ENCODE measurements at regions not wholly inside any gene's neighbourhood (a gene's known extent, or its start where the extent isn't known, plus 50 kb on each side); places are given as distances from the start of the nearest gene placed in this dataset.

DNA sequence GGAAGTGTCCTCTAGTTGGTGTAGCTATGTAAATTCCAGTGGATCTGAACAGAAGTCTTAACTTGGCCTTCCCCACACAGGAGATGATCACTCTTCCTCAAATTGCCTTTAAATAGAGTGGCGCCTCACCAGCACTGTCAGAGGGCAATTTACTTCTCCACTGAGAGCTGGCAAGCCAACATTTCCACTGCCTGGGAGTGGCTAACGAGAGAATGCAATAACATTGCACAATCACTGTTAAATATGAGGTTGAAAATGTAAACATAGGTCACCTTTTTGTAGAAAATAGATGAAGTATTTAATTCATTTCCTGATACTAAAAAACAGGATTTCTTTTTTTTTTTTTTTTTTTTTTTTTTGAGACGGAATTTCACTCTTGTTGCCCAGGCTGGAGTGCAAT, 55.4 kb upstream of the UBL3 start:
- Histone ChIP-seq H3K4me3 (replicated peaks in 1 of 4; ENCODE audit: control extremely low read depth in 1 of 4, insufficient read depth in 1 of 4, low read depth in 3 of 4, low read length in 4 of 4) (no peak overlapping the region), H3K4me1 (ENCODE audit: control insufficient read depth, extremely low read depth, insufficient read depth, low read length) (peaks cover 6% of the 10 kb centered on the region), H3K9ac (ENCODE audit: insufficient read depth, low read length) (no peak overlapping the region), H2AFZ (ENCODE audit: low read length) (no peak overlapping the region), H3K36me3 (ENCODE audit: control insufficient read depth, insufficient read depth, low read length) (no peaks in the 10 kb centered on the region), H3K79me2 (ENCODE audit: control insufficient read depth, insufficient read depth, low read length) (no peaks in the 10 kb centered on the region), H3K9me3 (ENCODE audit: control insufficient read depth, insufficient read depth, low read depth, low read length) (no peaks in the 10 kb centered on the region), H3K27ac (ENCODE audit: insufficient read depth, low read length) (no peak overlapping the region), H3K27me3 (ENCODE audit: control insufficient read depth, insufficient read depth, low read length) (no peaks in the 10 kb centered on the region), H3K4me2 (ENCODE audit: extremely low read depth, insufficient read depth, low read length) (no peak overlapping the region), H4K20me1 (ENCODE audit: control insufficient read depth, extremely low read depth, insufficient read depth, low read length) (no peaks in the 10 kb centered on the region)
- no peak for TF ChIP-seq EZH2 (IDR thresholded peaks at IDR 0.05; ENCODE audit: low read length, missing control alignments)
- TF ChIP-seq, protein P1, sequence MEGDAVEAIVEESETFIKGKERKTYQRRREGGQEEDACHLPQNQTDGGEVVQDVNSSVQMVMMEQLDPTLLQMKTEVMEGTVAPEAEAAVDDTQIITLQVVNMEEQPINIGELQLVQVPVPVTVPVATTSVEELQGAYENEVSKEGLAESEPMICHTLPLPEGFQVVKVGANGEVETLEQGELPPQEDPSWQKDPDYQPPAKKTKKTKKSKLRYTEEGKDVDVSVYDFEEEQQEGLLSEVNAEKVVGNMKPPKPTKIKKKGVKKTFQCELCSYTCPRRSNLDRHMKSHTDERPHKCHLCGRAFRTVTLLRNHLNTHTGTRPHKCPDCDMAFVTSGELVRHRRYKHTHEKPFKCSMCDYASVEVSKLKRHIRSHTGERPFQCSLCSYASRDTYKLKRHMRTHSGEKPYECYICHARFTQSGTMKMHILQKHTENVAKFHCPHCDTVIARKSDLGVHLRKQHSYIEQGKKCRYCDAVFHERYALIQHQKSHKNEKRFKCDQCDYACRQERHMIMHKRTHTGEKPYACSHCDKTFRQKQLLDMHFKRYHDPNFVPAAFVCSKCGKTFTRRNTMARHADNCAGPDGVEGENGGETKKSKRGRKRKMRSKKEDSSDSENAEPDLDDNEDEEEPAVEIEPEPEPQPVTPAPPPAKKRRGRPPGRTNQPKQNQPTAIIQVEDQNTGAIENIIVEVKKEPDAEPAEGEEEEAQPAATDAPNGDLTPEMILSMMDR (conservative IDR thresholded peaks at IDR 0.05 in 1 of 2, IDR thresholded peaks at IDR 0.05 in 1 of 2; ENCODE audit: low read depth in 1 of 2, low read length in 2 of 2): no peak
- DNase-seq (ENCODE audit: low read depth in 2 of 2): peak; percentile 55 to 68

DNA sequence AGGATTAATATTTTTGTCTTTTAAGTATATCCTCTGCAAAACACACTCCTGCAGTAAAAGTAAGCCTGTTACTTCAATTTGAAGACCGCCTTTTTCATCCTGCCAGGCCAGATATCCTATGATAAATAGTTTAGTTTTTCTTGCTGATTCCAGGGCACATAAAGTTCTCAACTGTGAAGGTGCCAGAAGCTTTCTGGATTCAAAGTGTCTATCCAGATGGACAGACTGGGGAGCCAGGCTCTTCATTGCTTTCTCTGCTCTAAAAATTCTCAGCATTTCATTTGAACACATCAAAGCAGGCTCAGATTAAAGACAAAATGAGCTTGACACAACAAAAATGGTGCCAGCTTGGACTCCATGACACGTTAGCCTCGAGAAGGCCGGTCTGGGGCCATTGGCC, 53.6 kb upstream of the UBL3 start:
- no peak overlapping the region for H2AFZ ChIP-seq (ENCODE audit: low read length)
- no peak for DNase-seq (ENCODE audit: low read depth in 2 of 2)
- H3K9me3 ChIP-seq (ENCODE audit: control insufficient read depth, insufficient read depth, low read depth, low read length): no peaks in the 10 kb centered on the region
- H3K79me2 ChIP-seq (ENCODE audit: control insufficient read depth, insufficient read depth, low read length): no peaks in the 10 kb centered on the region
- TF ChIP-seq EZH2 (IDR thresholded peaks at IDR 0.05; ENCODE audit: low read length, missing control alignments): no peak
- TF ChIP-seq, protein P1 (conservative IDR thresholded peaks at IDR 0.05 in 1 of 2, IDR thresholded peaks at IDR 0.05 in 1 of 2; ENCODE audit: low read depth in 1 of 2, low read length in 2 of 2): no peak
- peaks cover 3% of the 10 kb centered on the region for H3K4me1 ChIP-seq (ENCODE audit: control insufficient read depth, extremely low read depth, insufficient read depth, low read length)
- no peaks in the 10 kb centered on the region for H3K36me3 ChIP-seq (ENCODE audit: control insufficient read depth, insufficient read depth, low read length)
- no peak overlapping the region for H3K9ac ChIP-seq (ENCODE audit: insufficient read depth, low read length)
- H3K4me2 ChIP-seq (ENCODE audit: extremely low read depth, insufficient read depth, low read length): no peak overlapping the region
- no peak overlapping the region for H3K4me3 ChIP-seq (replicated peaks in 1 of 4; ENCODE audit: control extremely low read depth in 1 of 4, insufficient read depth in 1 of 4, low read depth in 3 of 4, low read length in 4 of 4)
- no peaks in the 10 kb centered on the region for H3K27me3 ChIP-seq (ENCODE audit: control insufficient read depth, insufficient read depth, low read length)
- no peaks in the 10 kb centered on the region for H4K20me1 ChIP-seq (ENCODE audit: control insufficient read depth, extremely low read depth, insufficient read depth, low read length)
- H3K27ac ChIP-seq (ENCODE audit: insufficient read depth, low read length): no peak overlapping the region

DNA sequence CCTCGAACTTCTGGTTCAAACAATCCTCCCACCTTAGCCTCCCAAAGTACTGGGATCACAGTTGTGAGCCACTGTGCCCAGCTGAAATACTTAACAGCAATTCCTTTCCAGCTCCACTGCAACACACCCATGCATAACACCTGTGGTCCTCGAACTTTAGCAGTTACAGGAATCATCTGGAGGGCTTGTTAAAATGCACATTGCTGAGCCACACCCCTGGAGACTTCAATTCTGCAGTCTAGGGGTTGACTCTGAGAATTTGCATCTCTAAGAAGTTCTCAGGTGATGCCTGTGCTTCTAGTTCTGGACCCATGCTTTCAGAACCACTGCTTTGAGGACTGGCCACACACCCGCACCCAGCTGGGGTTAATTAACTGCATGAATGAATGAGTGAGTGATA, 53.1 kb upstream of the UBL3 start:
- Histone ChIP-seq H3K9me3 (ENCODE audit: control insufficient read depth, insufficient read depth, low read depth, low read length) (no peaks in the 10 kb centered on the region), H3K4me2 (ENCODE audit: extremely low read depth, insufficient read depth, low read length) (no peak overlapping the region), H3K27ac (ENCODE audit: insufficient read depth, low read length) (no peak overlapping the region), H3K4me1 (ENCODE audit: control insufficient read depth, extremely low read depth, insufficient read depth, low read length) (peaks cover 3% of the 10 kb centered on the region), H2AFZ (ENCODE audit: low read length) (no peak overlapping the region), H3K27me3 (ENCODE audit: control insufficient read depth, insufficient read depth, low read length) (no peaks in the 10 kb centered on the region), H3K79me2 (ENCODE audit: control insufficient read depth, insufficient read depth, low read length) (no peaks in the 10 kb centered on the region), H3K9ac (ENCODE audit: insufficient read depth, low read length) (no peak overlapping the region), H3K4me3 (replicated peaks in 1 of 4; ENCODE audit: control extremely low read depth in 1 of 4, insufficient read depth in 1 of 4, low read depth in 3 of 4, low read length in 4 of 4) (no peak overlapping the region), H4K20me1 (ENCODE audit: control insufficient read depth, extremely low read depth, insufficient read depth, low read length) (no peaks in the 10 kb centered on the region), H3K36me3 (ENCODE audit: control insufficient read depth, insufficient read depth, low read length) (no peaks in the 10 kb centered on the region)
- no peak for DNase-seq (ENCODE audit: low read depth in 2 of 2)
- TF ChIP-seq, protein P1 (conservative IDR thresholded peaks at IDR 0.05 in 1 of 2, IDR thresholded peaks at IDR 0.05 in 1 of 2; ENCODE audit: low read depth in 1 of 2, low read length in 2 of 2): no peak
- no peak for TF ChIP-seq EZH2 (IDR thresholded peaks at IDR 0.05; ENCODE audit: low read length, missing control alignments)

Data from fibroblast of lung (primary cell).